CD4-positive, alpha-beta T cell (primary cell): ENCODE measurements at regions not wholly inside any gene's neighbourhood (a gene's known extent, or its start where the extent isn't known, plus 50 kb on each side); places are given as distances from the start of the nearest gene placed in this dataset.

Experiments
- ATAC-seq: fragments of 200-7000 bp; cut with Tn5 transposase; one replicate; pipeline ENCODE4 v1.10.0; 2022; ENCODE audit warnings: mild to moderate bottlenecking; ENCODE audit not compliant: poor library complexity
- CTCF ChIA-PET: fragments of 350-600 bp; sonication (Branson Sonifier 250); formaldehyde crosslinking; loops from one replicate; lab custom pipeline; 2021; ENCODE audit warnings: antibody characterized with exemption, inconsistent platforms; lab: Charles Lee
- POLR2A ChIA-PET: fragments of 350-600 bp; sonication (Branson Sonifier 250); formaldehyde crosslinking; loops from one replicate; lab custom pipeline; 2021; ENCODE audit warnings: antibody characterized with exemption, inconsistent platforms; lab: Charles Lee
- DNase-seq, 14 experiments: peaks; one replicate each; pipeline ENCODE4 v3.0.0-alpha.2; 2013 to 2020; ENCODE audit warnings: mixed read lengths in 2 of 14
- H3K27ac ChIP-seq, 2 donors: one replicate each; pipeline versions ENCODE4 v1.5.1 to v1.7.0; 2013; ENCODE audit warnings: low read length in 2 of 2, low read depth in 1 of 2, mild to moderate bottlenecking in 1 of 2
- H3K27me3 ChIP-seq, 2 experiments: 1 replicate in 1 of 2; 2 replicates in 1 of 2; pipeline versions ENCODE4 v1.6.1 to v1.7.0; 2013; ENCODE audit warnings: low read length in 2 of 2, control low read depth in 1 of 2, mild to moderate bottlenecking in 1 of 2, moderate library complexity in 1 of 2; ENCODE audit not compliant: insufficient read depth in 2 of 2, control insufficient read depth in 1 of 2
- H3K36me3 ChIP-seq: one replicate; pipeline ENCODE4 v1.6.1; 2013; ENCODE audit warnings: low read length, control low read depth; ENCODE audit not compliant: insufficient read depth
- H3K4me1 ChIP-seq: one replicate; pipeline ENCODE4 v1.6.1; 2013; ENCODE audit warnings: low read length, control low read depth; ENCODE audit not compliant: insufficient read depth
- H3K4me3 ChIP-seq: one replicate; pipeline ENCODE4 v1.5.1; 2013; ENCODE audit warnings: mild to moderate bottlenecking, low read length, moderate library complexity
- H3K9me3 ChIP-seq, 2 experiments: 1 replicate in 1 of 2; 2 replicates in 1 of 2; pipeline versions ENCODE4 v1.6.1 to v1.7.0; 2013; ENCODE audit warnings: low read length in 2 of 2, mild to moderate bottlenecking in 2 of 2, control low read depth in 1 of 2, moderate library complexity in 1 of 2; ENCODE audit not compliant: control insufficient read depth in 1 of 2, insufficient read depth in 1 of 2
- H3K27ac Mint-ChIP-seq: one replicate; pipeline ENCODE4 v1.8.0; 2020; ENCODE audit warnings: mixed read lengths
- H3K27me3 Mint-ChIP-seq: one replicate; pipeline ENCODE4 v1.8.0; 2021; ENCODE audit warnings: mixed read lengths
- H3K36me3 Mint-ChIP-seq: one replicate; pipeline ENCODE4 v1.8.0; 2021; ENCODE audit warnings: low read depth, mixed read lengths
- H3K4me1 Mint-ChIP-seq: one replicate; pipeline ENCODE4 v1.8.0; 2021; ENCODE audit warnings: low read depth, mixed read lengths
- H3K4me3 Mint-ChIP-seq: one replicate; pipeline ENCODE4 v1.8.0; 2020; ENCODE audit warnings: mild to moderate bottlenecking, mixed read lengths
- H3K9me3 Mint-ChIP-seq: one replicate; pipeline ENCODE4 v1.8.0; 2020; ENCODE audit warnings: mixed read lengths
- CTCF ChIP-seq: fragments of 200-600 bp; IDR thresholded peaks from one replicate; pipeline ENCODE4 v1.8.0; 2022; ENCODE audit warnings: antibody characterized with exemption, mild to moderate bottlenecking
- intact Hi-C, 2 experiments: fragments of 100-400 bp; cut with DNase I in 1 of 2; cut with micrococcal nuclease in 1 of 2; formaldehyde crosslinking; loops; one replicate each; pipeline versions ENCODE4 v1.15.1 to v1.9.0; 2023 to 2025; cut with DNase I, micrococcal nuclease

- no peaks in the 10 kb centered on the region for H3K9me3 ChIP-seq
- Mint-ChIP-seq H3K9me3 (no peaks in the 10 kb centered on the region), H3K27me3 (peaks cover 4% of the 10 kb centered on the region), H3K36me3 (no peaks in the 10 kb centered on the region), H3K4me3 (no peak overlapping the region), H3K4me1 (peaks cover 10% of the 10 kb centered on the region), H3K27ac (no peak overlapping the region)
- DNase-seq: no peak
- ChIA-PET CTCF (no interaction called here), POLR2A (no interaction called here)
- no peaks in the 10 kb centered on the region for H3K36me3 ChIP-seq
- ATAC-seq: no peak
- H3K4me1 ChIP-seq: no peaks in the 10 kb centered on the region
- TF ChIP-seq CTCF: no peak
- no peaks in the 10 kb centered on the region for H3K27me3 ChIP-seq
- H3K27ac ChIP-seq: no peak overlapping the region
- intact Hi-C loops: no loop called here
- no peak overlapping the region for H3K4me3 ChIP-seq
Measured at GRCh38 chr4:10959586-10959985, 275.0 kb upstream of the CLNK start.

- POLR2A ChIA-PET: no interaction called here
- ATAC-seq (no peak), DNase-seq (no peak)
- Histone ChIP-seq H3K4me1 (no peaks in the 10 kb centered on the region), H3K36me3 (no peaks in the 10 kb centered on the region), H3K27ac (no peak overlapping the region), H3K27me3 (no peaks in the 10 kb centered on the region), H3K9me3 (no peaks in the 10 kb centered on the region), H3K4me3 (no peak overlapping the region)
- CTCF ChIA-PET: no interaction called here
- Mint-ChIP-seq H3K4me1 (peaks cover 12% of the 10 kb centered on the region), H3K27me3 (peaks cover 4% of the 10 kb centered on the region), H3K36me3 (no peaks in the 10 kb centered on the region), H3K4me3 (no peak overlapping the region), H3K9me3 (no peaks in the 10 kb centered on the region), H3K27ac (no peak overlapping the region)
- TF ChIP-seq CTCF: no peak
- intact Hi-C loops: no loop called here
Measured at GRCh38 chr4:10958226-10958856, 273.8 kb upstream of the CLNK start.

- Mint-ChIP-seq H3K9me3 (no peaks in the 10 kb centered on the region), H3K4me3 (no peak overlapping the region), H3K4me1 (peaks cover 12% of the 10 kb centered on the region), H3K36me3 (no peaks in the 10 kb centered on the region), H3K27ac (no peak overlapping the region), H3K27me3 (no peaks in the 10 kb centered on the region)
- DNase-seq (no peak), ATAC-seq (no peak)
- CTCF ChIA-PET: no interaction called here
- Histone ChIP-seq H3K27me3 (no peaks in the 10 kb centered on the region), H3K36me3 (no peaks in the 10 kb centered on the region), H3K27ac (no peak overlapping the region), H3K4me1 (no peaks in the 10 kb centered on the region), H3K4me3 (no peak overlapping the region), H3K9me3 (no peaks in the 10 kb centered on the region)
- no peak for TF ChIP-seq CTCF
- POLR2A ChIA-PET: no interaction called here
- intact Hi-C loops: no loop called here
Measured at GRCh38 chr4:10951306-10951705, 266.7 kb upstream of the CLNK start.
